Gastrocnemius medialis (tissue), 4 donors: ENCODE measurements at regions not wholly inside any gene's neighbourhood (a gene's known extent, or its start where the extent isn't known, plus 50 kb on each side); places are given as distances from the start of the nearest gene placed in this dataset.

Source experiments
- CTCF ChIP-seq, 5 experiments: fragments of 450-650 bp in 3 of 5; fragments of 200-600 bp in 2 of 5; sonication (generic) in 2 of 5; IDR thresholded peaks in 4 of 5; conservative IDR thresholded peaks in 1 of 5; 1 replicate in 4 of 5; 2 replicates in 1 of 5; pipeline ENCODE4 v1.5.1; 2016 to 2019; ENCODE audit warnings: antibody characterized with exemption in 5 of 5, mild to moderate bottlenecking in 3 of 5, moderate library complexity in 3 of 5
- POLR2A ChIP-seq, 2 donors: fragments of 450-650 bp; IDR thresholded peaks; one replicate each; pipeline ENCODE4 v1.6.1; 2017; ENCODE audit warnings: antibody characterized with exemption in 2 of 2, mild to moderate bottlenecking in 2 of 2, moderate library complexity in 2 of 2

GRCh38 chr4:137735561-137736104 is 203.3 kb upstream of the PCDH18 start:
- TF ChIP-seq CTCF (IDR thresholded peaks at IDR 0.05 in 4 of 5, conservative IDR thresholded peaks at IDR 0.05 in 1 of 5) (no peak), POLR2A (IDR thresholded peaks at IDR 0.05) (no peak)
